ENCODE measurements at regions not wholly inside any gene's neighbourhood (a gene's known extent, or its start where the extent isn't known, plus 50 kb on each side); places are given as distances from the start of the nearest gene placed in this dataset.

- no peak for TF ChIP-seq CTCF (IDR thresholded peaks at IDR 0.05; ENCODE audit: low read depth, low read length)
- no peak overlapping the region for H3K4me3 ChIP-seq (ENCODE audit: low read depth, low read length)
These were observed 1354.2 kb downstream of the FSTL5 start for GRCh38 chr4:160809576-160809975.

GRCh38 chr4:160810424-160810823, 1353.4 kb downstream of the FSTL5 start:
- no peak overlapping the region for H3K4me3 ChIP-seq (ENCODE audit: low read depth, low read length)
- TF ChIP-seq CTCF (IDR thresholded peaks at IDR 0.05; ENCODE audit: low read depth, low read length) = no peak

- no peak for TF ChIP-seq CTCF (IDR thresholded peaks at IDR 0.05; ENCODE audit: low read depth, low read length)
- no peak overlapping the region for H3K4me3 ChIP-seq (ENCODE audit: low read depth, low read length)
These were observed 1352.9 kb downstream of the FSTL5 start for GRCh38 chr4:160810941-160811340.

GRCh38 chr4:160811956-160812355, 1351.8 kb downstream of the FSTL5 start:
- no peak overlapping the region for H3K4me3 ChIP-seq (ENCODE audit: low read depth, low read length)
- no peak for TF ChIP-seq CTCF (IDR thresholded peaks at IDR 0.05; ENCODE audit: low read depth, low read length)

- no peak overlapping the region for H3K4me3 ChIP-seq (ENCODE audit: low read depth, low read length)
- TF ChIP-seq CTCF (IDR thresholded peaks at IDR 0.05; ENCODE audit: low read depth, low read length) = no peak
These were observed 1349.1 kb downstream of the FSTL5 start for GRCh38 chr4:160814726-160815125.

GRCh38 chr4:160818571-160818970, 1345.2 kb downstream of the FSTL5 start:
- no peak for TF ChIP-seq CTCF (IDR thresholded peaks at IDR 0.05; ENCODE audit: low read depth, low read length)
- no peak overlapping the region for H3K4me3 ChIP-seq (ENCODE audit: low read depth, low read length)

- no peak for TF ChIP-seq CTCF (IDR thresholded peaks at IDR 0.05; ENCODE audit: low read depth, low read length)
- no peak overlapping the region for H3K4me3 ChIP-seq (ENCODE audit: low read depth, low read length)
These were observed 1344.0 kb downstream of the FSTL5 start for GRCh38 chr4:160819791-160820190.
